PC-9 (cell line): ENCODE measurements at regions not wholly inside any gene's neighbourhood (a gene's known extent, or its start where the extent isn't known, plus 50 kb on each side); places are given as distances from the start of the nearest gene placed in this dataset.

Experiments used
- BruUV-seq: library from RNA; stranded (reverse); fragments of 400-500 nt; replicated peaks from 2 replicates; lab custom pipeline; 2021; lab: Mats Ljungman, UMichigan
- CTCF ChIA-PET: fragments of 300-600 bp; sonication (Branson Sonifier 250); formaldehyde crosslinking; loops from one replicate; lab custom pipeline; 2022; ENCODE audit warnings: antibody characterized with exemption; lab: Charles Lee
- POLR2A ChIA-PET: fragments of 300-600 bp; sonication (Branson Sonifier 250); formaldehyde crosslinking; loops from one replicate; lab custom pipeline; 2022; ENCODE audit warnings: antibody characterized with exemption; ENCODE audit not compliant: unreplicated experiment; lab: Charles Lee
- DNase-seq, 2 experiments: peaks; one replicate each; pipeline versions ENCODE4 v3.0.0 to v3.0.0-alpha.2; 2015 to 2022; ENCODE audit warnings: mixed read lengths in 1 of 2
- H2AFZ ChIP-seq: fragments of 200-600 bp; sonication (generic); 2 replicates; pipeline ENCODE4 v1.8.1; 2017; ENCODE audit warnings: antibody characterized with exemption
- H3F3A ChIP-seq: fragments of 200-600 bp; sonication (generic); 2 replicates; pipeline ENCODE4 v1.8.1; 2017; ENCODE audit warnings: antibody characterized with exemption, mild to moderate bottlenecking, low read depth; ENCODE audit not compliant: insufficient read depth
- H3K27ac ChIP-seq: fragments of 200-600 bp; sonication (generic); 2 replicates; pipeline ENCODE4 v1.6.1; 2016; ENCODE audit warnings: mixed run types
- H3K27me3 ChIP-seq: fragments of 200-600 bp; sonication (generic); 2 replicates; pipeline ENCODE4 v1.6.1; 2016; ENCODE audit warnings: low read depth, mixed run types; ENCODE audit not compliant: insufficient read depth
- H3K36me3 ChIP-seq: fragments of 200-600 bp; sonication (generic); 2 replicates; pipeline ENCODE4 v1.6.1; 2016; ENCODE audit warnings: low read depth, mixed run types
- H3K4me1 ChIP-seq: fragments of 200-600 bp; sonication (generic); replicated peaks from 2 replicates; pipeline ENCODE4 v1.6.1; 2016; ENCODE audit warnings: mixed run types; ENCODE audit not compliant: insufficient read depth
- H3K4me2 ChIP-seq: fragments of 200-600 bp; sonication (generic); 2 replicates; pipeline ENCODE4 v1.6.1; 2017; ENCODE audit warnings: mixed run types
- H3K4me3 ChIP-seq: fragments of 200-600 bp; sonication (generic); 2 replicates; pipeline ENCODE4 v1.6.1; 2016; ENCODE audit warnings: mixed run types
- H3K79me2 ChIP-seq: fragments of 200-600 bp; sonication (generic); 2 replicates; pipeline ENCODE4 v1.6.1; 2017; ENCODE audit warnings: low read depth, mixed run types
- H3K9me2 ChIP-seq: fragments of 200-600 bp; sonication (generic); 2 replicates; pipeline ENCODE4 v1.8.1; 2017; ENCODE audit warnings: mild to moderate bottlenecking; ENCODE audit not compliant: insufficient read depth
- H3K9me3 ChIP-seq: fragments of 200-600 bp; sonication (generic); 2 replicates; pipeline ENCODE4 v1.8.1; 2016; ENCODE audit warnings: low read depth; ENCODE audit not compliant: insufficient read depth
- H4K20me1 ChIP-seq: fragments of 200-600 bp; sonication (generic); 2 replicates; pipeline ENCODE4 v1.8.1; 2017; ENCODE audit not compliant: insufficient read depth
- CTCF ChIP-seq: fragments of 200-600 bp; sonication (generic); conservative IDR thresholded peaks from 2 replicates; pipeline ENCODE4 v1.6.1; 2017; ENCODE audit warnings: mixed run types, antibody characterized with exemption, mild to moderate bottlenecking, moderate library complexity
- EZH2 ChIP-seq: fragments of 200-600 bp; sonication (generic); IDR thresholded peaks from 2 replicates; pipeline ENCODE4 v1.8.0; 2017; ENCODE audit warnings: antibody characterized with exemption, low read depth
- intact Hi-C: fragments of 100-400 bp; cut with micrococcal nuclease; formaldehyde crosslinking; loops from one replicate; pipeline ENCODE4 v1.10.0; 2022; ENCODE audit not compliant: unreplicated experiment

DNA sequence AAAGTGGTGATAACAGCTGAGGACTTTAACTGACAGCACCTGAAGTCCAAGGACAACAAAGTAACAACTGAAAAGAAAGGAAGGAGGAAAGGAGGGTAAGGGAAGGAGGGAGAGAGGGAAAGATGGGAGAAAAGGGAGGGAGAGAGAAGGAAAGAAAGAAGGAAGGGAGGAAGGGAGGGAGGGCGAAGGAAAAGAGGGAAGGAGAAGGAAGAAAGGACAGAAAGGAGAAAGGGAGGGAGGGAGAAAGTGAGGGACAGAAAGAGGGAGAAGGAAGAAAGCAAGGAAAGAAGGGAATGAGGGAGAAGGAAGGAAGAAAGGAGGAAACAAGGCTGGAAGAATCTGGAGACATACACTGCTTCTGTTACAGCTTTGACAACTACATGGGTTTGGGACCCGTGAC, 494.4 kb downstream of the FUT8 start:
- intact Hi-C loops: no loop called here
- H3K4me2 ChIP-seq: no peak overlapping the region
- ChIA-PET POLR2A (no interaction called here), CTCF (no interaction called here)
- H3K36me3 ChIP-seq: no peaks in the 10 kb centered on the region
- DNase-seq: no peak
- H2AFZ ChIP-seq: no peak overlapping the region
- no peaks in the 10 kb centered on the region for H3K9me2 ChIP-seq
- no peaks in the 10 kb centered on the region for H3K4me1 ChIP-seq
- no peaks in the 10 kb centered on the region for H4K20me1 ChIP-seq
- TF ChIP-seq EZH2 (no peak), CTCF (no peak)
- H3K9me3 ChIP-seq: no peaks in the 10 kb centered on the region
- no peaks in the 10 kb centered on the region for H3K27me3 ChIP-seq
- no peak overlapping the region for H3K27ac ChIP-seq
- no peaks in the 10 kb centered on the region for H3F3A ChIP-seq
- BruUV-seq: no TSS peak
- H3K79me2 ChIP-seq: no peaks in the 10 kb centered on the region
- no peak overlapping the region for H3K4me3 ChIP-seq

- Histone ChIP-seq H3K9me2 (no peaks in the 10 kb centered on the region; the same call in 1 of the 2 replicates), H3K27ac (no peak overlapping the region), H3K4me2 (no peak overlapping the region), H3K36me3 (no peaks in the 10 kb centered on the region), H3K79me2 (no peaks in the 10 kb centered on the region), H3K9me3 (no peaks in the 10 kb centered on the region), H3K27me3 (no peaks in the 10 kb centered on the region), H4K20me1 (no peaks in the 10 kb centered on the region), H3K4me3 (no peak overlapping the region), H2AFZ (no peak overlapping the region), H3F3A (no peaks in the 10 kb centered on the region), H3K4me1 (no peaks in the 10 kb centered on the region)
- no TSS peak for BruUV-seq
- POLR2A ChIA-PET: no interaction called here
- DNase-seq: no peak
- CTCF ChIA-PET: no interaction called here
- TF ChIP-seq EZH2 (no peak), CTCF (no peak)
- intact Hi-C loops: no loop called here
These were observed 497.7 kb downstream of the FUT8 start for GRCh38 chr14:65910108-65910786.

- Histone ChIP-seq H4K20me1 (no peaks in the 10 kb centered on the region), H3K4me1 (no peaks in the 10 kb centered on the region), H3K9me2 (no peaks in the 10 kb centered on the region; the same call in 1 of the 2 replicates), H3K9me3 (no peaks in the 10 kb centered on the region), H2AFZ (no peak overlapping the region), H3K79me2 (no peaks in the 10 kb centered on the region), H3K4me3 (no peak overlapping the region), H3K36me3 (no peaks in the 10 kb centered on the region), H3F3A (no peaks in the 10 kb centered on the region), H3K27me3 (no peaks in the 10 kb centered on the region), H3K27ac (no peak overlapping the region), H3K4me2 (no peak overlapping the region)
- no TSS peak for BruUV-seq
- CTCF ChIA-PET: no interaction called here
- intact Hi-C loops: no loop called here
- DNase-seq: no peak
- TF ChIP-seq CTCF (no peak), EZH2 (no peak)
- POLR2A ChIA-PET: interaction anchor here (0.6 kb wide), 1 partner anchor 159 kb away, joined by 9 read pairs; no protein-coding TSS in a partner anchor
These were observed 502.6 kb downstream of the FUT8 start for GRCh38 chr14:65915125-65915524.
